ENCODE measurements at regions not wholly inside any gene's neighbourhood (a gene's known extent, or its start where the extent isn't known, plus 50 kb on each side); places are given as distances from the start of the nearest gene placed in this dataset.

DNA sequence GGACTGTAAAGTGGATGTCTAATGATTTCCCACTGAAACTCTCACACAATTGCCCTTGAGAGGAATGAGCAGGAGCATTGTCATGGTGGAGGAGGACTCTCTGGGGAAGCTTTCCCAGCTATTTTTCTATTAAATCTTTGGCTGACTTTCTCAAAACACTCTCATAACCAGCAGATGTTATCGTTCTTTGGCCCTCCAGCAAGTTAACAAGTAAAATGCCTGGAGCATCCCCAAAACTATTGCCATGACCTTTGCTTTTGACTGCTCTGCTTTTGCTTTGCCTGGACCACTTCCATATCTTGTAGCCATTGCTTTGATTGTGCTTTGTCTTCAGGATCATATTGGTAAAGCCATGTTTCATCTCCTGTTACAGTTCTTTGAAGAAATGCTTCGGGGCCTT is 120.2 kb upstream of the PDE5A start:
- no peak overlapping the region for H3K27ac ChIP-seq
- H3K27me3 ChIP-seq (ENCODE audit: insufficient read depth, low read depth), result no peaks in the 10 kb centered on the region
- TF ChIP-seq CTCF (conservative IDR thresholded peaks at IDR 0.05; ENCODE audit: low read depth, low read length), result no peak
- no peaks in the 10 kb centered on the region for H4K20me1 ChIP-seq (ENCODE audit: insufficient read depth)
- no peaks in the 10 kb centered on the region for H3K4me1 ChIP-seq (ENCODE audit: low read depth, poor library complexity, severe bottlenecking)
- H3K4me2 ChIP-seq, result no peak overlapping the region
- H3K36me3 ChIP-seq (ENCODE audit: insufficient read depth), result no peaks in the 10 kb centered on the region
- H3K4me3 ChIP-seq (IDR thresholded peaks at IDR 0.05; ENCODE audit: insufficient read depth, low read depth, low read length), result no peak overlapping the region
- H3K79me2 ChIP-seq (ENCODE audit: insufficient read depth, low read depth), result no peaks in the 10 kb centered on the region
- H3K9ac ChIP-seq, result no peak overlapping the region
- H2AFZ ChIP-seq (ENCODE audit: low read depth), result no peak overlapping the region; the same call in 1 of the 2 replicates

DNA sequence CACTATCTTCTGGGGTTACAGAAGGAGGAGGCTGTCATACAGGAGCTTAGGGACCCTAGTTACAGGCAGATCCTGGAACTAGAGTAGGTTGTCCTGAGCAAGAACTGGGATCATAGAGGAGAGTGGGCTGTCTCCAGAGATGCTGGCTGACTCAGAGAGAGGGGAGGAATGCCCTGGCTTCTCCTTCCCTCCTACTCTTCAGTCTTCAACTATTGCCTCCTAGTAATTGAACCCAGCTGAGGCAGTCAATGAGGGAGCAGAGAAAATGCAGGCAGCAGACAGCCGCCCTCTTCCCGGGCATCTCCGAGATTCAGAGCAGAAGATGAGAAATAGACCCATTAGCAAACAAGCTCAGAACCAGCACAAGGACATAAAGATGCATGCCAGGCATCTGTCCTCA is 118.3 kb upstream of the PDE5A start:
- H3K36me3 ChIP-seq (ENCODE audit: insufficient read depth), result no peaks in the 10 kb centered on the region
- H3K4me3 ChIP-seq (IDR thresholded peaks at IDR 0.05; ENCODE audit: insufficient read depth, low read depth, low read length), result no peak overlapping the region
- H3K4me2 ChIP-seq, result no peak overlapping the region
- H3K4me1 ChIP-seq (ENCODE audit: low read depth, poor library complexity, severe bottlenecking), result no peaks in the 10 kb centered on the region
- no peaks in the 10 kb centered on the region for H3K79me2 ChIP-seq (ENCODE audit: insufficient read depth, low read depth)
- no peak overlapping the region for H3K27ac ChIP-seq
- no peaks in the 10 kb centered on the region for H3K27me3 ChIP-seq (ENCODE audit: insufficient read depth, low read depth)
- no peak overlapping the region for H3K9ac ChIP-seq
- no peak for TF ChIP-seq CTCF (conservative IDR thresholded peaks at IDR 0.05; ENCODE audit: low read depth, low read length)
- no peak overlapping the region for H2AFZ ChIP-seq (ENCODE audit: low read depth)
- no peaks in the 10 kb centered on the region for H4K20me1 ChIP-seq (ENCODE audit: insufficient read depth)

DNA sequence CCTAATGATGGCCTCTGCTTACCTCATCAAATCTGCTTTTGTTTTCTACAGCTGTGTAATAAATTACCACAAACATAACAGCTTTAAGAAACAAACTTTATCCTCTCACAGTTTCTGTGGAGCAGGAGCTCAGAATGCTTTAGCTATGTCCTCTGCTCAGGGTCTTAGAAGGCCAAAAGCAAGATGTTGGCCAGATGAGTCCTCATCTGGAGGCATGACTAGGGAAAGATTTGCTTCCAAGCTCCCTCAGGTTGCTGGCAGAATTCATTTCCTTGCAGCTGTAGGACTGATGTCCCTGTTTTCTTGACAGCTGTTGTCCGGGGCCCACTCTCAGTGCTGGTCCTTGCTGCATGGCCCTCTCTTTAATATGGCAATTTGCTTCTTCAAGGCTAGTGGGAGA is 116.7 kb upstream of the PDE5A start:
- H3K79me2 ChIP-seq (ENCODE audit: insufficient read depth, low read depth), result no peaks in the 10 kb centered on the region
- H3K4me3 ChIP-seq (IDR thresholded peaks at IDR 0.05; ENCODE audit: insufficient read depth, low read depth, low read length), result no peak overlapping the region
- H3K4me1 ChIP-seq (ENCODE audit: low read depth, poor library complexity, severe bottlenecking), result no peaks in the 10 kb centered on the region
- no peak overlapping the region for H3K4me2 ChIP-seq
- H2AFZ ChIP-seq (ENCODE audit: low read depth), result no peak overlapping the region
- no peak overlapping the region for H3K27ac ChIP-seq
- H4K20me1 ChIP-seq (ENCODE audit: insufficient read depth), result no peaks in the 10 kb centered on the region
- no peaks in the 10 kb centered on the region for H3K27me3 ChIP-seq (ENCODE audit: insufficient read depth, low read depth)
- no peak for TF ChIP-seq CTCF (conservative IDR thresholded peaks at IDR 0.05; ENCODE audit: low read depth, low read length)
- no peak overlapping the region for H3K9ac ChIP-seq
- H3K36me3 ChIP-seq (ENCODE audit: insufficient read depth), result no peaks in the 10 kb centered on the region

DNA sequence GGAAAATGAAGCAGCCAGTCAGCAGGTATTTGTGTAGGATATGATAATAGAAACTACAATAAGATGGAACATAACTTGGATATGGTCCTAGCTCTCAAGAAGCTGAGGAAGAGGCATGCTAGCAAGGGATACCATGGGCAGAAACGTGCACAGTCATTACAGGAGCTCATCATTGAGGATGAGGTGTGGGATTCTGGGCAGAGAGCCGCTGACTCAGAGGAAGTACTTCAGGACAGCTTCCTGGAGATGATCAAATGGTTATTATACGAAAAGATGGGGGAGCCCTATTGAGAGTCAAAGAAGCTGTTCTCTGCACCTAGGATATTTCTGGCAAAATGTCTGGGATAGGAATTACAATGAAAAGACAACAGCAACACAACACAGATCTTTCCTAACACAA is 116.0 kb upstream of the PDE5A start:
- Histone ChIP-seq H3K4me3 (IDR thresholded peaks at IDR 0.05; ENCODE audit: insufficient read depth, low read depth, low read length) (no peak overlapping the region), H4K20me1 (ENCODE audit: insufficient read depth) (no peaks in the 10 kb centered on the region), H3K4me2 (no peak overlapping the region), H2AFZ (ENCODE audit: low read depth) (no peak overlapping the region), H3K27ac (no peak overlapping the region), H3K79me2 (ENCODE audit: insufficient read depth, low read depth) (no peaks in the 10 kb centered on the region), H3K4me1 (ENCODE audit: low read depth, poor library complexity, severe bottlenecking) (no peaks in the 10 kb centered on the region), H3K36me3 (ENCODE audit: insufficient read depth) (no peaks in the 10 kb centered on the region), H3K9ac (no peak overlapping the region), H3K27me3 (ENCODE audit: insufficient read depth, low read depth) (no peaks in the 10 kb centered on the region)
- no peak for TF ChIP-seq CTCF (conservative IDR thresholded peaks at IDR 0.05; ENCODE audit: low read depth, low read length)

DNA sequence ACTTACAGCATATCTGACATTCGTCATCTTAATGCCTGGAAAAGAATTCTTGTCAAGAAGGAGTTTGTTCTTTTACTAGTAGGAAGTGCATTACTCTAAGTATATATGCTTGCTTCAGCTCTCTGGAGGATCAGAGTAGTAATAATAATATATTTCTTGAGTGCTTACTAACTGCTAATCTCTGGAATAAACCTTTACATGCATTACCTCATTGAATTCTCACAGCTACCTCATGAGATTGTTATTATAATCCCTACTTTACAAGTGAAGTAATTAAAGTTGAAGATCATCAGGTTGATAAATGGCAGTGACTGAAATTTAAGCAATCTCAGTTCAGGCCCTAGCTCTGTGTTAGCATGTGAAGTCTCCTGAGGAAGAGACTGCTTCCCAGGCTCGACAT is 115.0 kb upstream of the PDE5A start:
- no peaks in the 10 kb centered on the region for H3K27me3 ChIP-seq (ENCODE audit: insufficient read depth, low read depth)
- H4K20me1 ChIP-seq (ENCODE audit: insufficient read depth), result no peaks in the 10 kb centered on the region
- H3K9ac ChIP-seq, result no peak overlapping the region
- H2AFZ ChIP-seq (ENCODE audit: low read depth), result no peak overlapping the region
- H3K36me3 ChIP-seq (ENCODE audit: insufficient read depth), result no peaks in the 10 kb centered on the region
- no peak overlapping the region for H3K4me2 ChIP-seq
- TF ChIP-seq CTCF (conservative IDR thresholded peaks at IDR 0.05; ENCODE audit: low read depth, low read length), result no peak
- no peak overlapping the region for H3K27ac ChIP-seq
- H3K4me3 ChIP-seq (IDR thresholded peaks at IDR 0.05; ENCODE audit: insufficient read depth, low read depth, low read length), result no peak overlapping the region
- H3K4me1 ChIP-seq (ENCODE audit: low read depth, poor library complexity, severe bottlenecking), result no peaks in the 10 kb centered on the region
- H3K79me2 ChIP-seq (ENCODE audit: insufficient read depth, low read depth), result no peaks in the 10 kb centered on the region
